HepG2 (cell line): ENCODE measurements at regions not wholly inside any gene's neighbourhood (a gene's known extent, or its start where the extent isn't known, plus 50 kb on each side); places are given as distances from the start of the nearest gene placed in this dataset.

Experiments
- ATAC-seq: fragments of 200-7000 bp; cut with Tn5 transposase; 3 replicates; pipeline ENCODE4 v1.9.1; 2020; ENCODE audit warnings: mild to moderate bottlenecking, moderate library complexity
- BruUV-seq: library from RNA; stranded (reverse); fragments of 400-500 nt; replicated peaks from 2 replicates; lab custom pipeline; 2021; lab: Mats Ljungman, UMichigan
- CTCF ChIA-PET: fragments of 300-600 bp; formaldehyde crosslinking; extraction: SDS; loops from one replicate; lab custom pipeline; 2021; ENCODE audit warnings: low total read pairs, inconsistent platforms, low intra/inter-chr PET ratio; lab: Yijun Ruan, JAX
- POLR2A ChIA-PET: fragments of 350-600 bp; sonication (Branson Sonifier 250); formaldehyde crosslinking; loops from one replicate; lab custom pipeline; 2020; ENCODE audit warnings: antibody characterized with exemption, inconsistent platforms; lab: Yijun Ruan, JAX
- DNase-seq: peaks from one replicate; pipeline ENCODE4 v3.0.0-alpha.2; 2015; ENCODE audit warnings: low spot score
- FAIRE-seq: peaks from 3 replicates; lab custom pipeline; 2011; peaks lifted over from hg19 to GRCh38; lab: Jason Lieb, UNC
- H2AFZ ChIP-seq: one replicate; pipeline ENCODE4 v1.6.1; 2011; ENCODE audit warnings: low read length, inconsistent platforms
- H3K27ac ChIP-seq: fragments of 300-600 bp; 3 replicates; pipeline ENCODE4 v1.8.0; 2011; ENCODE audit warnings: mixed run types, mild to moderate bottlenecking, mixed read lengths, low read length, inconsistent platforms; ENCODE audit not compliant: insufficient read depth; ENCODE audit errors: extremely low read length
- H3K27me3 ChIP-seq, 2 experiments: fragments of 200-600 bp in 1 of 2; 2 replicates in 1 of 2; 3 replicates in 1 of 2; pipeline versions ENCODE4 v1.6.0 to v1.8.0; 2011; ENCODE audit warnings: low read length in 2 of 2, mild to moderate bottlenecking in 2 of 2, moderate library complexity in 2 of 2, inconsistent platforms in 1 of 2; ENCODE audit not compliant: insufficient read depth in 2 of 2, control insufficient read depth in 1 of 2
- H3K36me3 ChIP-seq, 2 experiments: fragments of 200-600 bp in 1 of 2; replicated peaks in 1 of 2; 2 replicates in 1 of 2; 3 replicates in 1 of 2; pipeline versions ENCODE4 v1.5.1 to v1.8.0; 2011; ENCODE audit warnings: low read length in 2 of 2, inconsistent platforms in 1 of 2; ENCODE audit not compliant: insufficient read depth in 2 of 2, control insufficient read depth in 1 of 2
- H3K4me1 ChIP-seq: 2 replicates; pipeline ENCODE4 v1.5.1; 2012; ENCODE audit warnings: low read length, inconsistent platforms; ENCODE audit not compliant: insufficient read depth
- H3K4me2 ChIP-seq: 2 replicates; pipeline ENCODE4 v1.6.0; 2011; ENCODE audit warnings: low read depth, low read length, inconsistent platforms
- H3K4me3 ChIP-seq, 3 experiments: fragments of 200-600 bp in 1 of 3; sonication (generic), shearing (Covaris generic) in 1 of 3; replicated peaks in 1 of 3; 2 replicates each; pipeline ENCODE4 v1.5.1; 2011 to 2016; ENCODE audit warnings: low read length in 3 of 3, inconsistent platforms in 2 of 3, low read depth in 2 of 3, mild to moderate bottlenecking in 2 of 3, control low read depth in 1 of 3, mixed read lengths in 1 of 3; ENCODE audit not compliant: insufficient read depth in 1 of 3
- H3K79me2 ChIP-seq: one replicate; pipeline ENCODE4 v1.6.1; 2011; ENCODE audit warnings: low read length, inconsistent platforms; ENCODE audit not compliant: insufficient read depth
- H3K9ac ChIP-seq: 2 replicates; pipeline ENCODE4 v1.6.0; 2011; ENCODE audit warnings: mild to moderate bottlenecking, low read depth, low read length, inconsistent platforms; ENCODE audit not compliant: insufficient read depth
- H3K9me3 ChIP-seq: 2 replicates; pipeline ENCODE4 v1.5.1; 2012; ENCODE audit warnings: mild to moderate bottlenecking, low read length
- H4K20me1 ChIP-seq: 2 replicates; pipeline ENCODE4 v1.6.0; 2011; ENCODE audit warnings: inconsistent platforms, mild to moderate bottlenecking, low read length, moderate library complexity; ENCODE audit not compliant: insufficient read depth
- BATF2 ChIP-seq: sonication (generic); formaldehyde crosslinking; IDR thresholded peaks from 2 replicates; pipeline ENCODE4 v1.8.0; 2022; ENCODE audit warnings: mild to moderate bottlenecking, missing genetic modification reagents, moderate library complexity
- FOXK1 ChIP-seq: sonication (generic); formaldehyde crosslinking; IDR thresholded peaks from 2 replicates; pipeline ENCODE4 v1.4.0; 2020; ENCODE audit warnings: low read depth, missing genetic modification reagents, borderline replicate concordance
- FOXO1 ChIP-seq: sonication (generic); formaldehyde crosslinking; IDR thresholded peaks from 2 replicates; pipeline ENCODE4 v1.4.0; 2020; ENCODE audit warnings: missing genetic modification reagents
- HOXA7 ChIP-seq: sonication (generic); formaldehyde crosslinking; IDR thresholded peaks from 2 replicates; pipeline ENCODE4 v1.8.1; 2022; ENCODE audit warnings: mild to moderate bottlenecking, missing genetic modification reagents, moderate library complexity
- KAT2B ChIP-seq: fragments of 150-350 bp; IDR thresholded peaks from 2 replicates; pipeline ENCODE4 v1.6.1; 2014; ENCODE audit warnings: low read depth, low read length, borderline replicate concordance
- KAT7 ChIP-seq: IDR thresholded peaks from 2 replicates; pipeline ENCODE4 v1.6.1; 2018; ENCODE audit warnings: borderline replicate concordance, missing compliant biosample characterization
- MAFK ChIP-seq, 2 experiments: IDR thresholded peaks in 1 of 2; conservative IDR thresholded peaks in 1 of 2; 2 replicates each; pipeline ENCODE4 v1.6.1; 2011; ENCODE audit warnings: improper control_type of control experiment in 2 of 2, low read length in 2 of 2
- POLR2AphosphoS2 ChIP-seq: IDR thresholded peaks from 2 replicates; pipeline ENCODE4 v1.6.1; 2011; ENCODE audit warnings: low read depth, low read length, improper control_type of control experiment
- ZNF17 ChIP-seq: sonication (generic); formaldehyde crosslinking; IDR thresholded peaks from 2 replicates; pipeline ENCODE4 v1.5.0; 2020; ENCODE audit warnings: mild to moderate bottlenecking, missing genetic modification reagents
- ZNF253 ChIP-seq: sonication (generic); formaldehyde crosslinking; IDR thresholded peaks from 2 replicates; pipeline ENCODE4 v1.8.0; 2022; ENCODE audit warnings: mild to moderate bottlenecking, missing genetic modification reagents, borderline replicate concordance
- ZNF720 ChIP-seq: sonication (generic); formaldehyde crosslinking; IDR thresholded peaks from 2 replicates; pipeline ENCODE4 v1.4.0; 2020; ENCODE audit warnings: missing genetic modification reagents
- WGBS: methylation state at CpG from one replicate; pipeline ENCODE4 v1.1.6; 2017; ENCODE audit warnings: low lambda C conversion rate; 5-methylcytosine and 5-hydroxymethylcytosine counted together
- in situ Hi-C: cut with HindIII; loops from 2 replicates; pipeline ENCODE4 v1.10.0; 2017; ENCODE audit warnings: low pct_unique_long_range_greater_than_20kb; ENCODE audit not compliant: extremely low pct_ligation_motif_present
- intact Hi-C: fragments of 100-400 bp; cut with micrococcal nuclease; formaldehyde crosslinking; loops from one replicate; pipeline ENCODE4 v1.10.0; 2022; ENCODE audit not compliant: unreplicated experiment
- TF ChIP-seq, protein P1 (sequence below): IDR thresholded peaks from 2 replicates; pipeline ENCODE4 v1.6.1; 2016; ENCODE audit warnings: low read depth, missing genetic modification reagents, missing compliant biosample characterization
- TF ChIP-seq, protein P2 (sequence below): sonication (generic); formaldehyde crosslinking; IDR thresholded peaks from 2 replicates; pipeline ENCODE4 v1.5.0; 2020; ENCODE audit warnings: missing genetic modification reagents, mild to moderate bottlenecking, borderline replicate concordance
- TF ChIP-seq, protein P3 (sequence below): sonication (generic); formaldehyde crosslinking; IDR thresholded peaks from 2 replicates; pipeline ENCODE4 v1.5.0; 2020; ENCODE audit warnings: mild to moderate bottlenecking, missing genetic modification reagents, moderate library complexity
- TF ChIP-seq, protein P4 (sequence below): sonication (generic); formaldehyde crosslinking; IDR thresholded peaks from 2 replicates; pipeline ENCODE4 v1.8.0; 2022; ENCODE audit warnings: mild to moderate bottlenecking, missing genetic modification reagents, moderate library complexity

GRCh38 chr14:57943541-57943940, 77.6 kb upstream of the SLC35F4 start:
- intact Hi-C loops: no loop called here
- DNase-seq: no peak
- Histone ChIP-seq H3K27ac (no peak overlapping the region), H3K4me2 (no peak overlapping the region), H3K27me3 (no peaks in the 10 kb centered on the region; a peak in 1 of 5 replicates), H3K4me3 (no peak overlapping the region), H3K9ac (no peak overlapping the region), H3K79me2 (no peaks in the 10 kb centered on the region), H3K4me1 (no peaks in the 10 kb centered on the region), H4K20me1 (no peaks in the 10 kb centered on the region), H3K9me3 (no peaks in the 10 kb centered on the region), H3K36me3 (no peaks in the 10 kb centered on the region), H2AFZ (no peak overlapping the region)
- BruUV-seq: no TSS peak
- CTCF ChIA-PET: no interaction called here
- ATAC-seq: no peak
- FAIRE-seq: no peak
- in situ Hi-C loops: no loop called here
- WGBS: 6% methylated on average over 11 of the region's 11 CpGs
- POLR2A ChIA-PET: no interaction called here
- no peak for TF ChIP-seq KAT7 (CRISPR knock-in tag)
- TF ChIP-seq FOXK1 (CRISPR knock-in tag): no peak
- TF ChIP-seq, protein P1, sequence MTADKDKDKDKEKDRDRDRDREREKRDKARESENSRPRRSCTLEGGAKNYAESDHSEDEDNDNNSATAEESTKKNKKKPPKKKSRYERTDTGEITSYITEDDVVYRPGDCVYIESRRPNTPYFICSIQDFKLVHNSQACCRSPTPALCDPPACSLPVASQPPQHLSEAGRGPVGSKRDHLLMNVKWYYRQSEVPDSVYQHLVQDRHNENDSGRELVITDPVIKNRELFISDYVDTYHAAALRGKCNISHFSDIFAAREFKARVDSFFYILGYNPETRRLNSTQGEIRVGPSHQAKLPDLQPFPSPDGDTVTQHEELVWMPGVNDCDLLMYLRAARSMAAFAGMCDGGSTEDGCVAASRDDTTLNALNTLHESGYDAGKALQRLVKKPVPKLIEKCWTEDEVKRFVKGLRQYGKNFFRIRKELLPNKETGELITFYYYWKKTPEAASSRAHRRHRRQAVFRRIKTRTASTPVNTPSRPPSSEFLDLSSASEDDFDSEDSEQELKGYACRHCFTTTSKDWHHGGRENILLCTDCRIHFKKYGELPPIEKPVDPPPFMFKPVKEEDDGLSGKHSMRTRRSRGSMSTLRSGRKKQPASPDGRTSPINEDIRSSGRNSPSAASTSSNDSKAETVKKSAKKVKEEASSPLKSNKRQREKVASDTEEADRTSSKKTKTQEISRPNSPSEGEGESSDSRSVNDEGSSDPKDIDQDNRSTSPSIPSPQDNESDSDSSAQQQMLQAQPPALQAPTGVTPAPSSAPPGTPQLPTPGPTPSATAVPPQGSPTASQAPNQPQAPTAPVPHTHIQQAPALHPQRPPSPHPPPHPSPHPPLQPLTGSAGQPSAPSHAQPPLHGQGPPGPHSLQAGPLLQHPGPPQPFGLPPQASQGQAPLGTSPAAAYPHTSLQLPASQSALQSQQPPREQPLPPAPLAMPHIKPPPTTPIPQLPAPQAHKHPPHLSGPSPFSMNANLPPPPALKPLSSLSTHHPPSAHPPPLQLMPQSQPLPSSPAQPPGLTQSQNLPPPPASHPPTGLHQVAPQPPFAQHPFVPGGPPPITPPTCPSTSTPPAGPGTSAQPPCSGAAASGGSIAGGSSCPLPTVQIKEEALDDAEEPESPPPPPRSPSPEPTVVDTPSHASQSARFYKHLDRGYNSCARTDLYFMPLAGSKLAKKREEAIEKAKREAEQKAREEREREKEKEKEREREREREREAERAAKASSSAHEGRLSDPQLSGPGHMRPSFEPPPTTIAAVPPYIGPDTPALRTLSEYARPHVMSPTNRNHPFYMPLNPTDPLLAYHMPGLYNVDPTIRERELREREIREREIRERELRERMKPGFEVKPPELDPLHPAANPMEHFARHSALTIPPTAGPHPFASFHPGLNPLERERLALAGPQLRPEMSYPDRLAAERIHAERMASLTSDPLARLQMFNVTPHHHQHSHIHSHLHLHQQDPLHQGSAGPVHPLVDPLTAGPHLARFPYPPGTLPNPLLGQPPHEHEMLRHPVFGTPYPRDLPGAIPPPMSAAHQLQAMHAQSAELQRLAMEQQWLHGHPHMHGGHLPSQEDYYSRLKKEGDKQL: no peak
- no peak for TF ChIP-seq BATF2 (CRISPR knock-in tag)
- no peak for TF ChIP-seq ZNF720
- no peak for TF ChIP-seq MAFK (conservative IDR thresholded peaks at IDR 0.05 in 1 of 2, IDR thresholded peaks at IDR 0.05 in 1 of 2; ENCODE audit: low read length in 2 of 2)
- no peak for TF ChIP-seq POLR2AphosphoS2
- TF ChIP-seq KAT2B: no peak
- TF ChIP-seq ZNF17 (CRISPR knock-in tag): no peak
- no peak for TF ChIP-seq FOXO1
- TF ChIP-seq HOXA7 (CRISPR knock-in tag): no peak
- TF ChIP-seq, protein P2, sequence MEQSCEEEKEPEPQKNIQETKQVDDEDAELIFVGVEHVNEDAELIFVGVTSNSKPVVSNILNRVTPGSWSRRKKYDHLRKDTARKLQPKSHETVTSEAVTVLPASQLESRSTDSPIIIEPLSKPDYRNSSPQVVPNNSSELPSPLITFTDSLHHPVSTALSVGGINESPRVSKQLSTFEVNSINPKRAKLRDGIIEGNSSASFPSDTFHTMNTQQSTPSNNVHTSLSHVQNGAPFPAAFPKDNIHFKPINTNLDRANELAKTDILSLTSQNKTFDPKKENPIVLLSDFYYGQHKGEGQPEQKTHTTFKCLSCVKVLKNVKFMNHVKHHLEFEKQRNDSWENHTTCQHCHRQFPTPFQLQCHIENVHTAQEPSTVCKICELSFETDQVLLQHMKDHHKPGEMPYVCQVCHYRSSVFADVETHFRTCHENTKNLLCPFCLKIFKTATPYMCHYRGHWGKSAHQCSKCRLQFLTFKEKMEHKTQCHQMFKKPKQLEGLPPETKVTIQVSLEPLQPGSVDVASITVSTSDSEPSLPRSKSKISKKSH (CRISPR knock-in tag): no peak
- TF ChIP-seq, protein P3, sequence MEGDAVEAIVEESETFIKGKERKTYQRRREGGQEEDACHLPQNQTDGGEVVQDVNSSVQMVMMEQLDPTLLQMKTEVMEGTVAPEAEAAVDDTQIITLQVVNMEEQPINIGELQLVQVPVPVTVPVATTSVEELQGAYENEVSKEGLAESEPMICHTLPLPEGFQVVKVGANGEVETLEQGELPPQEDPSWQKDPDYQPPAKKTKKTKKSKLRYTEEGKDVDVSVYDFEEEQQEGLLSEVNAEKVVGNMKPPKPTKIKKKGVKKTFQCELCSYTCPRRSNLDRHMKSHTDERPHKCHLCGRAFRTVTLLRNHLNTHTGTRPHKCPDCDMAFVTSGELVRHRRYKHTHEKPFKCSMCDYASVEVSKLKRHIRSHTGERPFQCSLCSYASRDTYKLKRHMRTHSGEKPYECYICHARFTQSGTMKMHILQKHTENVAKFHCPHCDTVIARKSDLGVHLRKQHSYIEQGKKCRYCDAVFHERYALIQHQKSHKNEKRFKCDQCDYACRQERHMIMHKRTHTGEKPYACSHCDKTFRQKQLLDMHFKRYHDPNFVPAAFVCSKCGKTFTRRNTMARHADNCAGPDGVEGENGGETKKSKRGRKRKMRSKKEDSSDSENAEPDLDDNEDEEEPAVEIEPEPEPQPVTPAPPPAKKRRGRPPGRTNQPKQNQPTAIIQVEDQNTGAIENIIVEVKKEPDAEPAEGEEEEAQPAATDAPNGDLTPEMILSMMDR (CRISPR knock-in tag): no peak
- no peak for TF ChIP-seq ZNF253 (CRISPR knock-in tag)
- TF ChIP-seq, protein P4, sequence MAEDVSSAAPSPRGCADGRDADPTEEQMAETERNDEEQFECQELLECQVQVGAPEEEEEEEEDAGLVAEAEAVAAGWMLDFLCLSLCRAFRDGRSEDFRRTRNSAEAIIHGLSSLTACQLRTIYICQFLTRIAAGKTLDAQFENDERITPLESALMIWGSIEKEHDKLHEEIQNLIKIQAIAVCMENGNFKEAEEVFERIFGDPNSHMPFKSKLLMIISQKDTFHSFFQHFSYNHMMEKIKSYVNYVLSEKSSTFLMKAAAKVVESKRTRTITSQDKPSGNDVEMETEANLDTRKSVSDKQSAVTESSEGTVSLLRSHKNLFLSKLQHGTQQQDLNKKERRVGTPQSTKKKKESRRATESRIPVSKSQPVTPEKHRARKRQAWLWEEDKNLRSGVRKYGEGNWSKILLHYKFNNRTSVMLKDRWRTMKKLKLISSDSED (CRISPR knock-in tag): no peak
